ENCODE measurements at regions not wholly inside any gene's neighbourhood (a gene's known extent, or its start where the extent isn't known, plus 50 kb on each side); places are given as distances from the start of the nearest gene placed in this dataset.

- no peaks in the 10 kb centered on the region for H3K27me3 ChIP-seq (ENCODE audit: control insufficient read depth in 2 of 2, insufficient read depth in 2 of 2, low read length in 2 of 2)
- no peaks in the 10 kb centered on the region for H3K9me3 ChIP-seq (ENCODE audit: control insufficient read depth in 2 of 2, low read length in 2 of 2)
- no peak overlapping the region for H3K27ac ChIP-seq (ENCODE audit: low read depth in 2 of 2, low read length in 2 of 2)
- H3K4me3 ChIP-seq (ENCODE audit: low read length in 2 of 2) = no peak overlapping the region
- no peak overlapping the region for H3K9ac ChIP-seq (ENCODE audit: low read depth in 1 of 2, low read length in 2 of 2)
- H3K36me3 ChIP-seq (ENCODE audit: control insufficient read depth in 2 of 2, insufficient read depth in 2 of 2, low read length in 2 of 2) = no peaks in the 10 kb centered on the region
- no peaks in the 10 kb centered on the region for H3K4me1 ChIP-seq (ENCODE audit: control insufficient read depth in 2 of 2, insufficient read depth in 2 of 2, low read length in 2 of 2)
Observed at GRCh38 chr2:180723712-180724111, 256.7 kb upstream of the UBE2E3 start.

- Histone ChIP-seq H3K27me3 (ENCODE audit: control insufficient read depth in 2 of 2, insufficient read depth in 2 of 2, low read length in 2 of 2) (no peaks in the 10 kb centered on the region), H3K9ac (ENCODE audit: low read depth in 1 of 2, low read length in 2 of 2) (no peak overlapping the region), H3K9me3 (ENCODE audit: control insufficient read depth in 2 of 2, low read length in 2 of 2) (no peaks in the 10 kb centered on the region), H3K27ac (ENCODE audit: low read depth in 2 of 2, low read length in 2 of 2) (no peak overlapping the region), H3K36me3 (ENCODE audit: control insufficient read depth in 2 of 2, insufficient read depth in 2 of 2, low read length in 2 of 2) (no peaks in the 10 kb centered on the region), H3K4me3 (ENCODE audit: low read length in 2 of 2) (no peak overlapping the region), H3K4me1 (ENCODE audit: control insufficient read depth in 2 of 2, insufficient read depth in 2 of 2, low read length in 2 of 2) (no peaks in the 10 kb centered on the region)
Observed at GRCh38 chr2:180722551-180723239, 257.7 kb upstream of the UBE2E3 start.

GRCh38 chr2:180720829-180721228, 259.6 kb upstream of the UBE2E3 start:
- Histone ChIP-seq H3K27me3 (ENCODE audit: control insufficient read depth in 2 of 2, insufficient read depth in 2 of 2, low read length in 2 of 2) (no peaks in the 10 kb centered on the region), H3K9me3 (ENCODE audit: control insufficient read depth in 2 of 2, low read length in 2 of 2) (no peaks in the 10 kb centered on the region), H3K9ac (ENCODE audit: low read depth in 1 of 2, low read length in 2 of 2) (no peak overlapping the region), H3K4me3 (ENCODE audit: low read length in 2 of 2) (no peak overlapping the region), H3K4me1 (ENCODE audit: control insufficient read depth in 2 of 2, insufficient read depth in 2 of 2, low read length in 2 of 2) (no peaks in the 10 kb centered on the region), H3K36me3 (ENCODE audit: control insufficient read depth in 2 of 2, insufficient read depth in 2 of 2, low read length in 2 of 2) (no peaks in the 10 kb centered on the region), H3K27ac (ENCODE audit: low read depth in 2 of 2, low read length in 2 of 2) (no peak overlapping the region)

GRCh38 chr2:180717588-180717987, 262.8 kb upstream of the UBE2E3 start:
- Histone ChIP-seq H3K27me3 (ENCODE audit: control insufficient read depth in 2 of 2, insufficient read depth in 2 of 2, low read length in 2 of 2) (no peaks in the 10 kb centered on the region), H3K4me3 (ENCODE audit: low read length in 2 of 2) (no peak overlapping the region), H3K4me1 (ENCODE audit: control insufficient read depth in 2 of 2, insufficient read depth in 2 of 2, low read length in 2 of 2) (no peaks in the 10 kb centered on the region), H3K36me3 (ENCODE audit: control insufficient read depth in 2 of 2, insufficient read depth in 2 of 2, low read length in 2 of 2) (no peaks in the 10 kb centered on the region), H3K9me3 (ENCODE audit: control insufficient read depth in 2 of 2, low read length in 2 of 2) (no peaks in the 10 kb centered on the region), H3K9ac (ENCODE audit: low read depth in 1 of 2, low read length in 2 of 2) (no peak overlapping the region), H3K27ac (ENCODE audit: low read depth in 2 of 2, low read length in 2 of 2) (no peak overlapping the region)

GRCh38 chr2:180716186-180717180, 263.9 kb upstream of the UBE2E3 start:
- Histone ChIP-seq H3K36me3 (ENCODE audit: control insufficient read depth in 2 of 2, insufficient read depth in 2 of 2, low read length in 2 of 2) (no peaks in the 10 kb centered on the region), H3K9ac (ENCODE audit: low read depth in 1 of 2, low read length in 2 of 2) (no peak overlapping the region)

GRCh38 chr2:180715044-180715443, 265.4 kb upstream of the UBE2E3 start:
- no peaks in the 10 kb centered on the region for H3K27me3 ChIP-seq (ENCODE audit: control insufficient read depth in 2 of 2, insufficient read depth in 2 of 2, low read length in 2 of 2)
- H3K4me3 ChIP-seq (ENCODE audit: low read length in 2 of 2) = no peak overlapping the region
- H3K27ac ChIP-seq (ENCODE audit: low read depth in 2 of 2, low read length in 2 of 2) = no peak overlapping the region
- no peaks in the 10 kb centered on the region for H3K36me3 ChIP-seq (ENCODE audit: control insufficient read depth in 2 of 2, insufficient read depth in 2 of 2, low read length in 2 of 2)
- no peak overlapping the region for H3K9ac ChIP-seq (ENCODE audit: low read depth in 1 of 2, low read length in 2 of 2)
- H3K4me1 ChIP-seq (ENCODE audit: control insufficient read depth in 2 of 2, insufficient read depth in 2 of 2, low read length in 2 of 2) = no peaks in the 10 kb centered on the region
- no peaks in the 10 kb centered on the region for H3K9me3 ChIP-seq (ENCODE audit: control insufficient read depth in 2 of 2, low read length in 2 of 2)

More at GRCh38 chr2:180716186-180717180, 263.9 kb upstream of the UBE2E3 start:
- H3K27me3 ChIP-seq (ENCODE audit: control insufficient read depth in 2 of 2, insufficient read depth in 2 of 2, low read length in 2 of 2) = no peaks in the 10 kb centered on the region
- H3K4me3 ChIP-seq (ENCODE audit: low read length in 2 of 2) = no peak overlapping the region
- no peak overlapping the region for H3K27ac ChIP-seq (ENCODE audit: low read depth in 2 of 2, low read length in 2 of 2)
- no peaks in the 10 kb centered on the region for H3K9me3 ChIP-seq (ENCODE audit: control insufficient read depth in 2 of 2, low read length in 2 of 2)
- H3K4me1 ChIP-seq (ENCODE audit: control insufficient read depth in 2 of 2, insufficient read depth in 2 of 2, low read length in 2 of 2) = no peaks in the 10 kb centered on the region

GRCh38 chr2:180709392-180710145, 270.8 kb upstream of the UBE2E3 start:
- Histone ChIP-seq H3K4me1 (ENCODE audit: control insufficient read depth in 2 of 2, insufficient read depth in 2 of 2, low read length in 2 of 2) (peaks cover 0 to 8% of the 10 kb centered on the region in 2 donors), H3K36me3 (ENCODE audit: control insufficient read depth in 2 of 2, insufficient read depth in 2 of 2, low read length in 2 of 2) (no peaks in the 10 kb centered on the region), H3K9me3 (ENCODE audit: control insufficient read depth in 2 of 2, low read length in 2 of 2) (no peaks in the 10 kb centered on the region), H3K27me3 (ENCODE audit: control insufficient read depth in 2 of 2, insufficient read depth in 2 of 2, low read length in 2 of 2) (no peaks in the 10 kb centered on the region), H3K4me3 (ENCODE audit: low read length in 2 of 2) (no peak overlapping the region), H3K9ac (ENCODE audit: low read depth in 1 of 2, low read length in 2 of 2) (no peak overlapping the region), H3K27ac (ENCODE audit: low read depth in 2 of 2, low read length in 2 of 2) (no peak overlapping the region)

GRCh38 chr2:180707884-180708205, 272.6 kb upstream of the UBE2E3 start:
- Histone ChIP-seq H3K27me3 (ENCODE audit: control insufficient read depth in 2 of 2, insufficient read depth in 2 of 2, low read length in 2 of 2) (no peaks in the 10 kb centered on the region), H3K36me3 (ENCODE audit: control insufficient read depth in 2 of 2, insufficient read depth in 2 of 2, low read length in 2 of 2) (no peaks in the 10 kb centered on the region), H3K27ac (ENCODE audit: low read depth in 2 of 2, low read length in 2 of 2) (no peak overlapping the region), H3K9me3 (ENCODE audit: control insufficient read depth in 2 of 2, low read length in 2 of 2) (no peaks in the 10 kb centered on the region), H3K4me3 (ENCODE audit: low read length in 2 of 2) (no peak overlapping the region), H3K4me1 (ENCODE audit: control insufficient read depth in 2 of 2, insufficient read depth in 2 of 2, low read length in 2 of 2) (peaks cover 0 to 8% of the 10 kb centered on the region in 2 donors), H3K9ac (ENCODE audit: low read depth in 1 of 2, low read length in 2 of 2) (no peak overlapping the region)

- Histone ChIP-seq H3K27me3 (ENCODE audit: control insufficient read depth in 2 of 2, insufficient read depth in 2 of 2, low read length in 2 of 2) (no peaks in the 10 kb centered on the region), H3K4me1 (ENCODE audit: control insufficient read depth in 2 of 2, insufficient read depth in 2 of 2, low read length in 2 of 2) (peaks cover 0 to 8% of the 10 kb centered on the region in 2 donors), H3K27ac (ENCODE audit: low read depth in 2 of 2, low read length in 2 of 2) (no peak overlapping the region), H3K36me3 (ENCODE audit: control insufficient read depth in 2 of 2, insufficient read depth in 2 of 2, low read length in 2 of 2) (no peaks in the 10 kb centered on the region), H3K9me3 (ENCODE audit: control insufficient read depth in 2 of 2, low read length in 2 of 2) (no peaks in the 10 kb centered on the region), H3K9ac (ENCODE audit: low read depth in 1 of 2, low read length in 2 of 2) (no peak overlapping the region), H3K4me3 (ENCODE audit: low read length in 2 of 2) (no peak overlapping the region)
Observed at GRCh38 chr2:180707175-180707883, 273.1 kb upstream of the UBE2E3 start.

Data from mucosa of rectum (tissue), 2 donors.